ENCODE measurements at regions not wholly inside any gene's neighbourhood (a gene's known extent, or its start where the extent isn't known, plus 50 kb on each side); places are given as distances from the start of the nearest gene placed in this dataset.

GRCh38 chr18:68041327-68041726, 524.8 kb upstream of the DSEL start:
- Histone ChIP-seq H3K36me3 (ENCODE audit: insufficient read depth, low read length) (no peaks in the 10 kb centered on the region), H3K9me3 (ENCODE audit: insufficient read depth, low read depth, low read length) (no peaks in the 10 kb centered on the region), H3K9ac (ENCODE audit: low read depth, low read length, poor library complexity, severe bottlenecking) (no peak overlapping the region), H3K9me2 (replicated peaks; ENCODE audit: low read depth, low read length) (no peaks in the 10 kb centered on the region), H2AFZ (ENCODE audit: low read length) (no peak overlapping the region), H3F3A (ENCODE audit: low read depth) (no peaks in the 10 kb centered on the region), H3K4me1 (ENCODE audit: insufficient read depth, low read length, poor library complexity, severe bottlenecking) (no peaks in the 10 kb centered on the region), H3K4me3 (ENCODE audit: low read length, poor library complexity, severe bottlenecking) (no peak overlapping the region), H3K79me2 (ENCODE audit: insufficient read depth, low read length) (no peaks in the 10 kb centered on the region), H3K27me3 (ENCODE audit: insufficient read depth, low read length, poor library complexity, severe bottlenecking) (no peaks in the 10 kb centered on the region), H3K4me2 (ENCODE audit: low read depth, low read length, poor library complexity, severe bottlenecking) (no peak overlapping the region), H4K20me1 (ENCODE audit: insufficient read depth, low read length, poor library complexity, severe bottlenecking) (no peaks in the 10 kb centered on the region)
- TF ChIP-seq EZH2phosphoT487 (IDR thresholded peaks at IDR 0.05; ENCODE audit: borderline replicate concordance), result no peak
- TF ChIP-seq CTCF (conservative IDR thresholded peaks at IDR 0.05; ENCODE audit: low read length), result no peak

GRCh38 chr18:68040198-68040597, 523.7 kb upstream of the DSEL start:
- Histone ChIP-seq H3K79me2 (ENCODE audit: insufficient read depth, low read length) (no peaks in the 10 kb centered on the region), H3K9me2 (replicated peaks; ENCODE audit: low read depth, low read length) (no peaks in the 10 kb centered on the region), H3K4me1 (ENCODE audit: insufficient read depth, low read length, poor library complexity, severe bottlenecking) (no peaks in the 10 kb centered on the region), H3K4me2 (ENCODE audit: low read depth, low read length, poor library complexity, severe bottlenecking) (no peak overlapping the region), H3F3A (ENCODE audit: low read depth) (no peaks in the 10 kb centered on the region), H3K9ac (ENCODE audit: low read depth, low read length, poor library complexity, severe bottlenecking) (no peak overlapping the region), H4K20me1 (ENCODE audit: insufficient read depth, low read length, poor library complexity, severe bottlenecking) (no peaks in the 10 kb centered on the region), H3K36me3 (ENCODE audit: insufficient read depth, low read length) (no peaks in the 10 kb centered on the region), H3K4me3 (ENCODE audit: low read length, poor library complexity, severe bottlenecking) (no peak overlapping the region), H3K27me3 (ENCODE audit: insufficient read depth, low read length, poor library complexity, severe bottlenecking) (no peaks in the 10 kb centered on the region), H3K9me3 (ENCODE audit: insufficient read depth, low read depth, low read length) (no peaks in the 10 kb centered on the region), H2AFZ (ENCODE audit: low read length) (no peak overlapping the region)
- TF ChIP-seq EZH2phosphoT487 (IDR thresholded peaks at IDR 0.05; ENCODE audit: borderline replicate concordance) (no peak), CTCF (conservative IDR thresholded peaks at IDR 0.05; ENCODE audit: low read length) (no peak)

GRCh38 chr18:68035774-68036522, 519.4 kb upstream of the DSEL start:
- TF ChIP-seq EZH2phosphoT487 (IDR thresholded peaks at IDR 0.05; ENCODE audit: borderline replicate concordance), result no peak
- no peak for TF ChIP-seq CTCF (conservative IDR thresholded peaks at IDR 0.05; ENCODE audit: low read length)
- H3K9me3 ChIP-seq (ENCODE audit: insufficient read depth, low read depth, low read length), result no peaks in the 10 kb centered on the region
- H2AFZ ChIP-seq (ENCODE audit: low read length), result no peak overlapping the region
- H3K27me3 ChIP-seq (ENCODE audit: insufficient read depth, low read length, poor library complexity, severe bottlenecking), result no peaks in the 10 kb centered on the region
- no peaks in the 10 kb centered on the region for H4K20me1 ChIP-seq (ENCODE audit: insufficient read depth, low read length, poor library complexity, severe bottlenecking)
- no peaks in the 10 kb centered on the region for H3K36me3 ChIP-seq (ENCODE audit: insufficient read depth, low read length)
- H3K9me2 ChIP-seq (replicated peaks; ENCODE audit: low read depth, low read length), result no peaks in the 10 kb centered on the region
- no peak overlapping the region for H3K9ac ChIP-seq (ENCODE audit: low read depth, low read length, poor library complexity, severe bottlenecking)
- H3F3A ChIP-seq (ENCODE audit: low read depth), result no peaks in the 10 kb centered on the region
- no peaks in the 10 kb centered on the region for H3K79me2 ChIP-seq (ENCODE audit: insufficient read depth, low read length)
- H3K4me2 ChIP-seq (ENCODE audit: low read depth, low read length, poor library complexity, severe bottlenecking), result no peak overlapping the region
- no peaks in the 10 kb centered on the region for H3K4me1 ChIP-seq (ENCODE audit: insufficient read depth, low read length, poor library complexity, severe bottlenecking)
- H3K4me3 ChIP-seq (ENCODE audit: low read length, poor library complexity, severe bottlenecking), result no peak overlapping the region
